ENCODE measurements at regions not wholly inside any gene's neighbourhood (a gene's known extent, or its start where the extent isn't known, plus 50 kb on each side); places are given as distances from the start of the nearest gene placed in this dataset.

DNA sequence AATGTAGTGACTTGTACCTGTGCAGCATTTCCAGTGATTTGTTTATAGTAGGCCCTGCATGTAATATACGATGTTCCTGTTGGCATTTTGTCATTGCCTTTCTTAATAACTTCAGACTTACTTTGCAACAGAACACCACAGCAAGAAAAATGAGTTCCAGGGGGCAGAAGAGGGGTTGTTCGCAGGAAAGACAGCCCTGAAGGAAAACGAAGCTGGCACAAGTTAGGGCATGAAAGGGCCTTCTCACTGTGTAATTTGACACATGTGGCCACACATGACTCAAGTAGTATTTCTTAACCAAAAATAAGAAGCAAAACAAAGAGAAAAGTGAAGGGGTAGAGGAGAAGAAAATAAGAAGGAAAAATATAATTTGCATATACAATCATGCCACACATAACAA, 265.8 kb upstream of the SMIM31 start:
- Histone ChIP-seq H3K4me3 (ENCODE audit: low read depth, low read length, poor library complexity, severe bottlenecking) (no peak overlapping the region), H3K36me3 (ENCODE audit: insufficient read depth, low read length) (no peaks in the 10 kb centered on the region), H4K20me1 (ENCODE audit: insufficient read depth, low read length) (no peaks in the 10 kb centered on the region), H3K27ac (ENCODE audit: low read depth, low read length, poor library complexity, severe bottlenecking) (no peak overlapping the region), H3K4me1 (ENCODE audit: insufficient read depth, low read length, poor library complexity, severe bottlenecking) (no peaks in the 10 kb centered on the region), H3K79me2 (ENCODE audit: insufficient read depth, low read depth, low read length) (no peaks in the 10 kb centered on the region), H3K4me2 (ENCODE audit: low read length) (no peak overlapping the region), H3K9me2 (ENCODE audit: insufficient read depth, low read length) (no peaks in the 10 kb centered on the region), H2AFZ (ENCODE audit: low read length) (no peak overlapping the region), H3K9me3 (ENCODE audit: low read length) (no peaks in the 10 kb centered on the region)
- intact Hi-C loops (cut with micrococcal nuclease; ENCODE audit: unreplicated experiment), result no loop called here
- DNase-seq (ENCODE audit: low spot score), result no peak
- TF ChIP-seq, protein P1, sequence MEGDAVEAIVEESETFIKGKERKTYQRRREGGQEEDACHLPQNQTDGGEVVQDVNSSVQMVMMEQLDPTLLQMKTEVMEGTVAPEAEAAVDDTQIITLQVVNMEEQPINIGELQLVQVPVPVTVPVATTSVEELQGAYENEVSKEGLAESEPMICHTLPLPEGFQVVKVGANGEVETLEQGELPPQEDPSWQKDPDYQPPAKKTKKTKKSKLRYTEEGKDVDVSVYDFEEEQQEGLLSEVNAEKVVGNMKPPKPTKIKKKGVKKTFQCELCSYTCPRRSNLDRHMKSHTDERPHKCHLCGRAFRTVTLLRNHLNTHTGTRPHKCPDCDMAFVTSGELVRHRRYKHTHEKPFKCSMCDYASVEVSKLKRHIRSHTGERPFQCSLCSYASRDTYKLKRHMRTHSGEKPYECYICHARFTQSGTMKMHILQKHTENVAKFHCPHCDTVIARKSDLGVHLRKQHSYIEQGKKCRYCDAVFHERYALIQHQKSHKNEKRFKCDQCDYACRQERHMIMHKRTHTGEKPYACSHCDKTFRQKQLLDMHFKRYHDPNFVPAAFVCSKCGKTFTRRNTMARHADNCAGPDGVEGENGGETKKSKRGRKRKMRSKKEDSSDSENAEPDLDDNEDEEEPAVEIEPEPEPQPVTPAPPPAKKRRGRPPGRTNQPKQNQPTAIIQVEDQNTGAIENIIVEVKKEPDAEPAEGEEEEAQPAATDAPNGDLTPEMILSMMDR (conservative IDR thresholded peaks at IDR 0.05; ENCODE audit: low read length), result no peak
- TF ChIP-seq EZH2phosphoT487 (IDR thresholded peaks at IDR 0.05; ENCODE audit: borderline replicate concordance, low read depth, low read length), result no peak
- POLR2A ChIA-PET, result no interaction called here
- no TSS peak for BruUV-seq (replicated peaks)
- CTCF ChIA-PET (ENCODE audit: unreplicated experiment), result no interaction called here

DNA sequence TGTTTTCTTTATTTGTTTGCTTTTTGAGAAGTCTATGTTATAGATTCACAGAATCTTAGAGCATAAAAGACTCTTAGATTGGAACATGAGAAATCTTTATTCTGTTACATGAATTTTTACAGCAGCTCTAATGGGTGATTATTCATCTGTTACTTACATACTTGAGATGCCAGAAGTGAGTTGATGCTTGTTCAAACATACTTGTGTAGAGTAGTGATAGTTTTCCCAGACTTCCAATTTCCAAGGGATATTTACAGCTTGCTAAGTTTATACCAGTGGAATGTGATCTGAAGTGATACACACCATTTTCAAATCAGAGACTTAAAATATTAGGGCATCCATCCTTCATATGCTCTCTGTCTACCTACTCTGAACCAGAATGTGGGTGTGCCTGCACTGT, 252.9 kb upstream of the SMIM31 start:
- no peaks in the 10 kb centered on the region for H3K4me1 ChIP-seq (ENCODE audit: insufficient read depth, low read length, poor library complexity, severe bottlenecking)
- no peak overlapping the region for H3K4me3 ChIP-seq (ENCODE audit: low read depth, low read length, poor library complexity, severe bottlenecking)
- no peaks in the 10 kb centered on the region for H4K20me1 ChIP-seq (ENCODE audit: insufficient read depth, low read length)
- DNase-seq (ENCODE audit: low spot score), result no peak
- TF ChIP-seq EZH2phosphoT487 (IDR thresholded peaks at IDR 0.05; ENCODE audit: borderline replicate concordance, low read depth, low read length), result no peak
- TF ChIP-seq, protein P1 (conservative IDR thresholded peaks at IDR 0.05; ENCODE audit: low read length), result no peak
- H3K9me2 ChIP-seq (ENCODE audit: insufficient read depth, low read length), result no peaks in the 10 kb centered on the region
- no peak overlapping the region for H2AFZ ChIP-seq (ENCODE audit: low read length)
- no peaks in the 10 kb centered on the region for H3K79me2 ChIP-seq (ENCODE audit: insufficient read depth, low read depth, low read length)
- H3K27ac ChIP-seq (ENCODE audit: low read depth, low read length, poor library complexity, severe bottlenecking), result no peak overlapping the region
- no peaks in the 10 kb centered on the region for H3K36me3 ChIP-seq (ENCODE audit: insufficient read depth, low read length)
- intact Hi-C loops (cut with micrococcal nuclease; ENCODE audit: unreplicated experiment), result no loop called here
- no peaks in the 10 kb centered on the region for H3K9me3 ChIP-seq (ENCODE audit: low read length)
- no peak overlapping the region for H3K4me2 ChIP-seq (ENCODE audit: low read length)
- ChIA-PET CTCF (ENCODE audit: unreplicated experiment) (no interaction called here), POLR2A (no interaction called here)
- no TSS peak for BruUV-seq (replicated peaks)

DNA sequence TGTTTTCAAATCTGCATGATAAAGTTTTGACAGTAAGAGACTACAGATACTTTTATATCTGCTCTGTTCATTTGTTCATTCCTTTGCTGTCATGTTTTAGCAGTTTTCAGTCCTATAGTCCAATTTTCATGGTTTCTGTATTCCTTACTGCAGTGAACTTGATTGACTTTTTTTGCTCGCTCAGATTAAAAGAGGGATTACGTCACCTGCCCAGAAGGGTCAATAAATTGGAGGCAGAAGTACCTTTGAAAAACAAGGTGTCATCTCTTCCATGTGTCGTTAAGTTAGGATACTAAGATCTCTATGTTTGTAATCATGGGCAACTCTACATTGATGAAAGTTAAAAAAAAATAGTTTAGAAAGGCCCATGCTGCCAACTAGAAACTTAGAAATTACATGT, 250.1 kb upstream of the SMIM31 start:
- no peak overlapping the region for H3K4me3 ChIP-seq (ENCODE audit: low read depth, low read length, poor library complexity, severe bottlenecking)
- H3K4me1 ChIP-seq (ENCODE audit: insufficient read depth, low read length, poor library complexity, severe bottlenecking), result no peaks in the 10 kb centered on the region
- H3K9me3 ChIP-seq (ENCODE audit: low read length), result no peaks in the 10 kb centered on the region
- TF ChIP-seq EZH2phosphoT487 (IDR thresholded peaks at IDR 0.05; ENCODE audit: borderline replicate concordance, low read depth, low read length), result no peak
- TF ChIP-seq, protein P1 (conservative IDR thresholded peaks at IDR 0.05; ENCODE audit: low read length), result no peak
- H3K79me2 ChIP-seq (ENCODE audit: insufficient read depth, low read depth, low read length), result no peaks in the 10 kb centered on the region
- H3K27ac ChIP-seq (ENCODE audit: low read depth, low read length, poor library complexity, severe bottlenecking), result no peak overlapping the region
- intact Hi-C loops (cut with micrococcal nuclease; ENCODE audit: unreplicated experiment), result no loop called here
- ChIA-PET POLR2A (no interaction called here), CTCF (ENCODE audit: unreplicated experiment) (no interaction called here)
- H3K36me3 ChIP-seq (ENCODE audit: insufficient read depth, low read length), result no peaks in the 10 kb centered on the region
- H3K9me2 ChIP-seq (ENCODE audit: insufficient read depth, low read length), result no peaks in the 10 kb centered on the region
- no peaks in the 10 kb centered on the region for H4K20me1 ChIP-seq (ENCODE audit: insufficient read depth, low read length)
- no peak overlapping the region for H3K4me2 ChIP-seq (ENCODE audit: low read length)
- no peak for DNase-seq (ENCODE audit: low spot score)
- BruUV-seq (replicated peaks), result no TSS peak
- H2AFZ ChIP-seq (ENCODE audit: low read length), result no peak overlapping the region

All from OCI-LY7 (cell line).